Breast epithelium (tissue), 3 donors: ENCODE measurements at regions not wholly inside any gene's neighbourhood (a gene's known extent, or its start where the extent isn't known, plus 50 kb on each side); places are given as distances from the start of the nearest gene placed in this dataset.

ENCODE experiments used
- POLR2A ChIP-seq: fragments of 450-650 bp; IDR thresholded peaks from one replicate; pipeline ENCODE4 v1.6.1; 2016; ENCODE audit warnings: antibody characterized with exemption, mild to moderate bottlenecking, moderate library complexity
- POLR2AphosphoS5 ChIP-seq, 3 donors: sonication (generic); formaldehyde crosslinking; IDR thresholded peaks; one replicate each; pipeline ENCODE4 v1.6.1; 2017; ENCODE audit warnings: antibody characterized with exemption in 3 of 3
- TF ChIP-seq, protein P1 (sequence below), 3 donors: fragments of 450-650 bp; IDR thresholded peaks; one replicate each; pipeline ENCODE4 v1.5.1; 2016 to 2017; ENCODE audit warnings: antibody characterized with exemption in 3 of 3, mild to moderate bottlenecking in 3 of 3, moderate library complexity in 3 of 3

DNA sequence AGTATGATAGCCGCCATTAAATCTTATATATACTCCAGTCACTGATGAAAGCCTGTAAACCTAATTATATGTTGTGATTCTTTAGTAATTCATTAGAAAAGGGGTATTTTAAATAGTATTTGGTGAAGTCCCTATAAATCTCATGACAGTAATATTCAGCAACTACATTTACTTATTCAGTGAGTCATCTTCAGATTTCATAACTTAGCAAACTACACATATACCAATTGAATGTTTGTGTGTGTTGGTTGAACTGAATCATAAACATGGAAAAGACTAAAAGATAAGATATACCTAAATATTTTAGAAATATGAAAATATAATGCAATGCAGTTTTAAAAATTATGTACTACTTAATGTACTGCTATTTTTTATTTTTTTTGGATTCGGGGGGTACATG, 1050.4 kb downstream of the MAT2B start:
- TF ChIP-seq, protein P1, sequence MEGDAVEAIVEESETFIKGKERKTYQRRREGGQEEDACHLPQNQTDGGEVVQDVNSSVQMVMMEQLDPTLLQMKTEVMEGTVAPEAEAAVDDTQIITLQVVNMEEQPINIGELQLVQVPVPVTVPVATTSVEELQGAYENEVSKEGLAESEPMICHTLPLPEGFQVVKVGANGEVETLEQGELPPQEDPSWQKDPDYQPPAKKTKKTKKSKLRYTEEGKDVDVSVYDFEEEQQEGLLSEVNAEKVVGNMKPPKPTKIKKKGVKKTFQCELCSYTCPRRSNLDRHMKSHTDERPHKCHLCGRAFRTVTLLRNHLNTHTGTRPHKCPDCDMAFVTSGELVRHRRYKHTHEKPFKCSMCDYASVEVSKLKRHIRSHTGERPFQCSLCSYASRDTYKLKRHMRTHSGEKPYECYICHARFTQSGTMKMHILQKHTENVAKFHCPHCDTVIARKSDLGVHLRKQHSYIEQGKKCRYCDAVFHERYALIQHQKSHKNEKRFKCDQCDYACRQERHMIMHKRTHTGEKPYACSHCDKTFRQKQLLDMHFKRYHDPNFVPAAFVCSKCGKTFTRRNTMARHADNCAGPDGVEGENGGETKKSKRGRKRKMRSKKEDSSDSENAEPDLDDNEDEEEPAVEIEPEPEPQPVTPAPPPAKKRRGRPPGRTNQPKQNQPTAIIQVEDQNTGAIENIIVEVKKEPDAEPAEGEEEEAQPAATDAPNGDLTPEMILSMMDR (IDR thresholded peaks at IDR 0.05): no peak
- TF ChIP-seq POLR2AphosphoS5 (IDR thresholded peaks at IDR 0.05) (no peak), POLR2A (no peak)
